Liver (tissue), 7 donors: ENCODE measurements at regions not wholly inside any gene's neighbourhood (a gene's known extent, or its start where the extent isn't known, plus 50 kb on each side); places are given as distances from the start of the nearest gene placed in this dataset.

Source experiments
- DNase-seq: peaks from one replicate; pipeline ENCODE4 v3.0.0-alpha.2; 2017; ENCODE audit warnings: low spot score
- H3K27ac ChIP-seq, 2 donors: one replicate each; pipeline ENCODE4 v1.7.0; 2013; ENCODE audit warnings: inconsistent platforms in 2 of 2, low read length in 2 of 2, control low read depth in 1 of 2, low read depth in 1 of 2, mild to moderate bottlenecking in 1 of 2
- H3K27me3 ChIP-seq, 4 donors: one replicate each; pipeline versions ENCODE4 v1.6.1 to v1.7.0; 2013; ENCODE audit warnings: low read length in 3 of 4, inconsistent platforms in 1 of 4, mild to moderate bottlenecking in 1 of 4, moderate library complexity in 1 of 4; ENCODE audit not compliant: control insufficient read depth in 4 of 4, insufficient read depth in 4 of 4
- H3K36me3 ChIP-seq, 4 donors: one replicate each; pipeline versions ENCODE4 v1.6.1 to v1.7.0; 2013; ENCODE audit warnings: low read length in 3 of 4, mild to moderate bottlenecking in 3 of 4, low read depth in 1 of 4, moderate library complexity in 1 of 4; ENCODE audit not compliant: control insufficient read depth in 4 of 4, insufficient read depth in 3 of 4
- H3K4me1 ChIP-seq, 4 donors: one replicate each; pipeline versions ENCODE4 v1.6.1 to v1.7.0; 2013; ENCODE audit warnings: low read length in 3 of 4, mild to moderate bottlenecking in 3 of 4, moderate library complexity in 1 of 4; ENCODE audit not compliant: control insufficient read depth in 4 of 4, insufficient read depth in 4 of 4
- H3K4me3 ChIP-seq, 3 donors: one replicate each; pipeline versions ENCODE4 v1.6.1 to v1.7.0; 2013; ENCODE audit warnings: low read length in 3 of 3, control low read depth in 1 of 3, low read depth in 1 of 3, mild to moderate bottlenecking in 1 of 3
- H3K9ac ChIP-seq, 2 donors: one replicate each; pipeline ENCODE4 v1.7.0; 2013; ENCODE audit warnings: low read length in 2 of 2, mild to moderate bottlenecking in 2 of 2, moderate library complexity in 2 of 2, control low read depth in 1 of 2, low read depth in 1 of 2
- H3K9me3 ChIP-seq, 4 donors: one replicate each; pipeline versions ENCODE4 v1.6.1 to v1.7.0; 2013; ENCODE audit warnings: low read length in 3 of 4; ENCODE audit not compliant: control insufficient read depth in 4 of 4
- ATF3 ChIP-seq: IDR thresholded peaks from 2 replicates; pipeline ENCODE4 v1.6.1; 2016; ENCODE audit warnings: antibody characterized with exemption
- CTCF ChIP-seq: fragments of 150-350 bp; IDR thresholded peaks from 2 replicates; pipeline ENCODE4 v1.5.1; 2017; ENCODE audit warnings: improper control_type of control experiment, low read depth, low read length; ENCODE audit not compliant: missing input control
- EGR1 ChIP-seq, 2 donors: IDR thresholded peaks; 2 replicates each; pipeline ENCODE4 v1.6.1; 2016 to 2018; ENCODE audit warnings: antibody characterized with exemption in 2 of 2, low read depth in 2 of 2
- FOXA1 ChIP-seq: IDR thresholded peaks from 2 replicates; pipeline ENCODE4 v1.6.1; 2016; ENCODE audit warnings: antibody characterized with exemption
- FOXA2 ChIP-seq: IDR thresholded peaks from 2 replicates; pipeline ENCODE4 v1.6.1; 2016; ENCODE audit warnings: antibody characterized with exemption
- GABPA ChIP-seq, 2 donors: IDR thresholded peaks in 1 of 2; conservative IDR thresholded peaks in 1 of 2; 2 replicates each; pipeline ENCODE4 v1.6.1; 2016; ENCODE audit warnings: antibody characterized with exemption in 2 of 2, mild to moderate bottlenecking in 1 of 2, moderate library complexity in 1 of 2
- HNF4A ChIP-seq, 2 donors: conservative IDR thresholded peaks; 2 replicates each; pipeline ENCODE4 v1.6.1; 2016; ENCODE audit warnings: antibody characterized with exemption in 2 of 2, mild to moderate bottlenecking in 2 of 2
- HNF4G ChIP-seq: IDR thresholded peaks from 2 replicates; pipeline ENCODE4 v1.6.1; 2016; ENCODE audit warnings: antibody characterized with exemption
- JUND ChIP-seq, 2 donors: IDR thresholded peaks; 2 replicates each; pipeline ENCODE4 v1.6.1; 2016; ENCODE audit warnings: antibody characterized with exemption in 2 of 2
- MAX ChIP-seq: IDR thresholded peaks from 2 replicates; pipeline ENCODE4 v1.6.1; 2016; ENCODE audit warnings: antibody characterized with exemption
- NR2F2 ChIP-seq: IDR thresholded peaks from 2 replicates; pipeline ENCODE4 v1.6.1; 2016; ENCODE audit warnings: antibody characterized with exemption
- RAD21 ChIP-seq, 2 donors: IDR thresholded peaks; 2 replicates each; pipeline ENCODE4 v1.6.1; 2016; ENCODE audit warnings: antibody characterized with exemption in 2 of 2, mild to moderate bottlenecking in 2 of 2
- REST ChIP-seq: IDR thresholded peaks from 2 replicates; pipeline ENCODE4 v1.6.1; 2016; ENCODE audit warnings: antibody characterized with exemption, mild to moderate bottlenecking
- RXRA ChIP-seq, 2 donors: IDR thresholded peaks; 2 replicates each; pipeline ENCODE4 v1.6.1; 2017 to 2018; ENCODE audit warnings: antibody characterized with exemption in 2 of 2, mild to moderate bottlenecking in 1 of 2
- SP1 ChIP-seq: IDR thresholded peaks from 2 replicates; pipeline ENCODE4 v1.6.1; 2018; ENCODE audit warnings: antibody characterized with exemption, mild to moderate bottlenecking
- TAF1 ChIP-seq: conservative IDR thresholded peaks from 2 replicates; pipeline ENCODE4 v1.6.1; 2016; ENCODE audit warnings: antibody characterized with exemption, mild to moderate bottlenecking
- YY1 ChIP-seq: IDR thresholded peaks from 2 replicates; pipeline ENCODE4 v1.6.1; 2016; ENCODE audit warnings: antibody characterized with exemption, mild to moderate bottlenecking
- ZBTB33 ChIP-seq: IDR thresholded peaks from 2 replicates; pipeline ENCODE4 v1.6.1; 2016; ENCODE audit warnings: antibody characterized with exemption
- donor health status: healthy.
- donor health status: healthy.
- donor health status: healthy.
- donor health status: healthy.

- no peak overlapping the region for H3K4me3 ChIP-seq
- peaks cover 0 to 6% (median 4%) of the 10 kb centered on the region in 4 donors for H3K4me1 ChIP-seq
- H3K27me3 ChIP-seq = no peaks in the 10 kb centered on the region
- TF ChIP-seq GABPA (IDR thresholded peaks at IDR 0.05 in 1 of 2, conservative IDR thresholded peaks at IDR 0.05 in 1 of 2) (no peak), JUND (IDR thresholded peaks at IDR 0.05) (no peak), NR2F2 (no peak), HNF4G (no peak), SP1 (no peak), YY1 (no peak), HNF4A (conservative IDR thresholded peaks at IDR 0.05) (no peak), TAF1 (no peak), ZBTB33 (no peak), ATF3 (no peak), FOXA2 (no peak), FOXA1 (no peak), EGR1 (IDR thresholded peaks at IDR 0.05; ENCODE audit: low read depth in 2 of 2) (no peak), RAD21 (IDR thresholded peaks at IDR 0.05) (no peak), MAX (no peak), REST (no peak), RXRA (IDR thresholded peaks at IDR 0.05) (no peak), CTCF (no peak)
- DNase-seq = no peak
- no peak overlapping the region for H3K27ac ChIP-seq
- no peaks in the 10 kb centered on the region for H3K36me3 ChIP-seq
- H3K9ac ChIP-seq = no peak overlapping the region
- H3K9me3 ChIP-seq = no peaks in the 10 kb centered on the region
Measured at GRCh38 chr10:83862723-83863122, 276.6 kb upstream of the GHITM start.
